ENCODE measurements at regions not wholly inside any gene's neighbourhood (a gene's known extent, or its start where the extent isn't known, plus 50 kb on each side); places are given as distances from the start of the nearest gene placed in this dataset.

DNA sequence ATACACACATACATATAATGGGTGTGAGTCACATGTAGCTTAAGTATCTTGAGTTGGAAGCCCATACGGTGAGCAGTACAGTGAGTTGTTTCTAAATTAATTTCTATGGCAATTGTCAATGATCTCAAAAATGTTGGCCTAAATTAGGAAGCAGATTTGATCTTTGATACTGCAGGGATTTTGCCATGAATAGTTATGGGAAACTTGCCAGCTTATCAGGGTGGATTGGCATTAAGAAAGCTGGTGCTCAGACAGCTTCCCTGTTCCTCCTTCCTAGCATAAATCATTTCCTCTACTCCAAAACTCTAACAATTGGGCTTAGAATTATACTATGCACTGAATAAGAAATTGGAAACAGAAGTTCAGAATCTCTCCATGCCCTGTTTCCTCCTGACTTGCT, 150.9 kb upstream of the FRMD6 start:
- TF ChIP-seq, protein P1, sequence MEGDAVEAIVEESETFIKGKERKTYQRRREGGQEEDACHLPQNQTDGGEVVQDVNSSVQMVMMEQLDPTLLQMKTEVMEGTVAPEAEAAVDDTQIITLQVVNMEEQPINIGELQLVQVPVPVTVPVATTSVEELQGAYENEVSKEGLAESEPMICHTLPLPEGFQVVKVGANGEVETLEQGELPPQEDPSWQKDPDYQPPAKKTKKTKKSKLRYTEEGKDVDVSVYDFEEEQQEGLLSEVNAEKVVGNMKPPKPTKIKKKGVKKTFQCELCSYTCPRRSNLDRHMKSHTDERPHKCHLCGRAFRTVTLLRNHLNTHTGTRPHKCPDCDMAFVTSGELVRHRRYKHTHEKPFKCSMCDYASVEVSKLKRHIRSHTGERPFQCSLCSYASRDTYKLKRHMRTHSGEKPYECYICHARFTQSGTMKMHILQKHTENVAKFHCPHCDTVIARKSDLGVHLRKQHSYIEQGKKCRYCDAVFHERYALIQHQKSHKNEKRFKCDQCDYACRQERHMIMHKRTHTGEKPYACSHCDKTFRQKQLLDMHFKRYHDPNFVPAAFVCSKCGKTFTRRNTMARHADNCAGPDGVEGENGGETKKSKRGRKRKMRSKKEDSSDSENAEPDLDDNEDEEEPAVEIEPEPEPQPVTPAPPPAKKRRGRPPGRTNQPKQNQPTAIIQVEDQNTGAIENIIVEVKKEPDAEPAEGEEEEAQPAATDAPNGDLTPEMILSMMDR (IDR thresholded peaks at IDR 0.05; ENCODE audit: extremely low read depth in 1 of 2, insufficient read depth in 1 of 2, low read depth in 1 of 2, low read length in 2 of 2): no peak
- TF ChIP-seq POLR2AphosphoS5 (IDR thresholded peaks at IDR 0.05; ENCODE audit: insufficient read depth, low read depth, low read length): no peak
- no peak for TF ChIP-seq POLR2A (IDR thresholded peaks at IDR 0.05; ENCODE audit: low read depth, low read length)
- TF ChIP-seq EZH2 (IDR thresholded peaks at IDR 0.05; ENCODE audit: borderline replicate concordance, low read depth, low read length, severe bottlenecking): no peak
- TF ChIP-seq, protein P2, sequence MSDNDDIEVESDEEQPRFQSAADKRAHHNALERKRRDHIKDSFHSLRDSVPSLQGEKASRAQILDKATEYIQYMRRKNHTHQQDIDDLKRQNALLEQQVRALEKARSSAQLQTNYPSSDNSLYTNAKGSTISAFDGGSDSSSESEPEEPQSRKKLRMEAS (IDR thresholded peaks at IDR 0.05; ENCODE audit: insufficient read depth, insufficient read length): no peak

All from endothelial cell of umbilical vein (primary cell).